KMS-11 (cell line): ENCODE measurements at regions not wholly inside any gene's neighbourhood (a gene's known extent, or its start where the extent isn't known, plus 50 kb on each side); places are given as distances from the start of the nearest gene placed in this dataset.

Source experiments
- H2AFZ ChIP-seq: fragments of 200-600 bp; sonication (generic); 2 replicates; pipeline ENCODE4 v1.6.1; 2016; ENCODE audit warnings: antibody characterized with exemption, mixed run types, low read depth
- H3K27ac ChIP-seq: fragments of 200-600 bp; sonication (generic); 2 replicates; pipeline ENCODE4 v1.6.1; 2016; ENCODE audit warnings: mild to moderate bottlenecking, mixed run types
- H3K27me3 ChIP-seq: fragments of 200-600 bp; sonication (generic); 2 replicates; pipeline ENCODE4 v1.6.1; 2017; ENCODE audit warnings: mild to moderate bottlenecking, low read depth, mixed run types, moderate library complexity; ENCODE audit not compliant: insufficient read depth
- H3K36me3 ChIP-seq: fragments of 200-600 bp; sonication (generic); 2 replicates; pipeline ENCODE4 v1.6.1; 2017; ENCODE audit warnings: mild to moderate bottlenecking, mixed run types; ENCODE audit not compliant: insufficient read depth
- H3K4me1 ChIP-seq: fragments of 200-600 bp; sonication (generic); 2 replicates; pipeline ENCODE4 v1.6.1; 2016; ENCODE audit warnings: mild to moderate bottlenecking, low read depth, mixed run types; ENCODE audit not compliant: poor library complexity, severe bottlenecking
- H3K4me2 ChIP-seq: fragments of 200-600 bp; sonication (generic); 2 replicates; pipeline ENCODE4 v1.7.0; 2016; ENCODE audit warnings: mild to moderate bottlenecking, mixed run types
- H3K4me3 ChIP-seq: fragments of 200-600 bp; sonication (generic); IDR thresholded peaks from 2 replicates; pipeline ENCODE4 v1.6.1; 2017; ENCODE audit warnings: low read depth, low read length, mixed read lengths; ENCODE audit not compliant: insufficient read depth
- H3K79me2 ChIP-seq: fragments of 200-600 bp; sonication (generic); 2 replicates; pipeline ENCODE4 v1.6.1; 2016; ENCODE audit warnings: low read depth, mixed run types; ENCODE audit not compliant: insufficient read depth
- H3K9ac ChIP-seq: fragments of 200-600 bp; sonication (generic); 2 replicates; pipeline ENCODE4 v1.6.1; 2016; ENCODE audit warnings: mild to moderate bottlenecking, mixed run types
- H4K20me1 ChIP-seq: fragments of 200-600 bp; sonication (generic); 2 replicates; pipeline ENCODE4 v1.6.1; 2016; ENCODE audit warnings: mild to moderate bottlenecking, mixed run types; ENCODE audit not compliant: insufficient read depth
- TF ChIP-seq, protein P1 (sequence below): fragments of 200-600 bp; sonication (generic); conservative IDR thresholded peaks from 2 replicates; pipeline ENCODE4 v1.6.1; 2017; ENCODE audit warnings: low read depth, mild to moderate bottlenecking, antibody characterized with exemption, low read length, moderate library complexity, mixed read lengths

DNA sequence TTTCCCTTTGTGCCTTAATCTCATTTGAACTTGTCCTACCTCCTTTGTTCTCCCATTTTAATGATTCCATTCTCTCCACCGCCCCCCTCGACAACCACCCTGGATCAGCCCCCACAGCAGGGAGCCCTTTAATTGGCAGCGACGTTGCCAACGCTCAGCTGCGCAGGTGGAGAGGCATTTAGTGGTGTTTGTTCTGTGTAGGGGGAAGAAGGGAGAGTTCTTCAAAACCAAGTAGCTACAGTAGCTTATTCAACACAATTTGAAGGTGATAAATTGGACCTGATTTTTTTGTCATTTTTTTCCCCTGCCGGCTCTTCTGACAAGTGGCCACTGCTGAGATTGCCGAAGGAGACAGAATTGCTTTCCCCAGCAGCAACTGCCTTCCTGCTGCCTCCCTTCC lies 499.1 kb downstream of the CDK5RAP2 start:
- H3K4me3 ChIP-seq = no peak overlapping the region
- H3K9ac ChIP-seq = no peak overlapping the region
- TF ChIP-seq, protein P1, sequence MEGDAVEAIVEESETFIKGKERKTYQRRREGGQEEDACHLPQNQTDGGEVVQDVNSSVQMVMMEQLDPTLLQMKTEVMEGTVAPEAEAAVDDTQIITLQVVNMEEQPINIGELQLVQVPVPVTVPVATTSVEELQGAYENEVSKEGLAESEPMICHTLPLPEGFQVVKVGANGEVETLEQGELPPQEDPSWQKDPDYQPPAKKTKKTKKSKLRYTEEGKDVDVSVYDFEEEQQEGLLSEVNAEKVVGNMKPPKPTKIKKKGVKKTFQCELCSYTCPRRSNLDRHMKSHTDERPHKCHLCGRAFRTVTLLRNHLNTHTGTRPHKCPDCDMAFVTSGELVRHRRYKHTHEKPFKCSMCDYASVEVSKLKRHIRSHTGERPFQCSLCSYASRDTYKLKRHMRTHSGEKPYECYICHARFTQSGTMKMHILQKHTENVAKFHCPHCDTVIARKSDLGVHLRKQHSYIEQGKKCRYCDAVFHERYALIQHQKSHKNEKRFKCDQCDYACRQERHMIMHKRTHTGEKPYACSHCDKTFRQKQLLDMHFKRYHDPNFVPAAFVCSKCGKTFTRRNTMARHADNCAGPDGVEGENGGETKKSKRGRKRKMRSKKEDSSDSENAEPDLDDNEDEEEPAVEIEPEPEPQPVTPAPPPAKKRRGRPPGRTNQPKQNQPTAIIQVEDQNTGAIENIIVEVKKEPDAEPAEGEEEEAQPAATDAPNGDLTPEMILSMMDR = no peak
- H2AFZ ChIP-seq = no peak overlapping the region
- no peaks in the 10 kb centered on the region for H3K27me3 ChIP-seq
- H3K27ac ChIP-seq = no peak overlapping the region
- no peaks in the 10 kb centered on the region for H3K79me2 ChIP-seq
- H3K36me3 ChIP-seq = no peaks in the 10 kb centered on the region
- H4K20me1 ChIP-seq = no peaks in the 10 kb centered on the region
- H3K4me2 ChIP-seq = no peak overlapping the region
- H3K4me1 ChIP-seq = no peaks in the 10 kb centered on the region

DNA sequence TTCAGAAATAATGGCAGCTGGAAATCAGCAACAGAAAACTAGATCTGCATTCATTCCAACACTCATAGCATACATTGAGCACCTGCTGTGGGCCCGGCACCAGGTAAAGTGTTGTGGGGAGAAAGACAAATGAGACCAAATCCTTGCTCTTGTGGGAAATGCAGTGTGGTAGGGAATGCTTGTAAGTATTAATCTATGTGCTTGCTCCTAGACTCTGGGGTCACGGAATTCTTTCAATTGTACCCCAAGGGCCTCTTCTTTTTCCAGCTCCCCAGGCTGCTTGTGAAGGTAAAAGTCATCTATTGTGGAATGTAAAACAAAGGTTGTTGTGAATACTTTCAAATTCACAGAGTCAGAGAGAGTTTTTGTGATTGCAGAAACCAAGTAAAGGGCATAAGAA lies 501.9 kb downstream of the CDK5RAP2 start:
- Histone ChIP-seq H3K9ac (no peak overlapping the region), H3K27ac (no peak overlapping the region)
- TF ChIP-seq, protein P1 = no peak

DNA sequence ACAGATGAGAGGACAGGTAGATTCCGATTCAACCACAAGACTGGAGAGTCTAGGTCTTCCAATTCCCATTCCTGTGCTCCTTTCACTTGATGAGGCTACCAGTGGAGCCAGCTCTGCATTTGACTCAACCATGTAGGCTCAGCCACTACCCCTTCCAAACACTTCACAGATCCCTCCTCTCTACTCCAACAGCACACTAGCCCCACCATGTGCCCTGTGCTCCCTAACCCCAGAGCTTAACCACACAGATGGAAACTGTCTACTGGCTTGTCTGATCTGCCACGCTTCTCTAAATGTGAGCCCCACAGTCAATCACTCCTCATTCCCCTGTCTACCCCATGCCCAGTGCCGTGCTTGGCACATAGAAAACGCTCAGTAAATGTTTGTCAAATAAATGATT lies 508.2 kb downstream of the CDK5RAP2 start:
- H3K27ac ChIP-seq = no peak overlapping the region
- TF ChIP-seq, protein P1 = no peak
- H3K79me2 ChIP-seq = no peaks in the 10 kb centered on the region
- no peaks in the 10 kb centered on the region for H3K36me3 ChIP-seq
- H3K4me1 ChIP-seq = no peaks in the 10 kb centered on the region
- no peak overlapping the region for H3K4me2 ChIP-seq
- H2AFZ ChIP-seq = no peak overlapping the region
- H4K20me1 ChIP-seq = no peaks in the 10 kb centered on the region
- no peaks in the 10 kb centered on the region for H3K27me3 ChIP-seq
- no peak overlapping the region for H3K9ac ChIP-seq
- no peak overlapping the region for H3K4me3 ChIP-seq

More for the DNA sequence above, 501.9 kb downstream of the CDK5RAP2 start:
- H3K79me2 ChIP-seq = no peaks in the 10 kb centered on the region
- H3K4me2 ChIP-seq = no peak overlapping the region
- no peaks in the 10 kb centered on the region for H3K27me3 ChIP-seq
- H4K20me1 ChIP-seq = no peaks in the 10 kb centered on the region
- H2AFZ ChIP-seq = no peak overlapping the region
- no peaks in the 10 kb centered on the region for H3K4me1 ChIP-seq
- no peak overlapping the region for H3K4me3 ChIP-seq
- H3K36me3 ChIP-seq = no peaks in the 10 kb centered on the region

DNA sequence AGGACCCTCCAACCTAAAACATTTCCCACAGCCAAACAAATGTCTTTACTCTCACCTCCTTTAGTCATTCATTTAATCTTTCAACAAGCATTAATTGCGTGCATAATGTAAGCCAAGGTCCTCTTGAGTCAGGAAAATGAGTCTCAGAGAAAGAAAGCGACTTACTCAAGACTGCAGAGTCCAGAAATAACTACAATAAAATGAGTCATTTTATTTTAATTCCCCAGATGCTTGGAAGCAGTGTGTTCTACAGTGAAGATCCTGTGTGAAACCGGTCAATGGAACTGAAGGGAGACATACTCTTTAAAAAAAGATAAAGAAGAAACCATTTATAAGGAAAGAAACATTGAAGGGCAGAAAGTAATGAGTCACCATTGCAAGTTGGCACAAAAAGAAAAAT lies 513.7 kb downstream of the CDK5RAP2 start:
- Histone ChIP-seq H3K36me3 (no peaks in the 10 kb centered on the region), H3K9ac (no peak overlapping the region), H3K4me3 (no peak overlapping the region), H2AFZ (no peak overlapping the region), H3K27ac (no peak overlapping the region), H3K4me1 (no peaks in the 10 kb centered on the region), H3K4me2 (no peak overlapping the region), H4K20me1 (no peaks in the 10 kb centered on the region), H3K79me2 (no peaks in the 10 kb centered on the region), H3K27me3 (no peaks in the 10 kb centered on the region)
- TF ChIP-seq, protein P1 = no peak
